ENCODE measurements at regions not wholly inside any gene's neighbourhood (a gene's known extent, or its start where the extent isn't known, plus 50 kb on each side); places are given as distances from the start of the nearest gene placed in this dataset.

GRCh38 chr3:54053211-54053610 is 69.1 kb upstream of the CACNA2D3 start:
- H4K20me1 ChIP-seq (ENCODE audit: low read depth): no peaks in the 10 kb centered on the region
- no peak overlapping the region for H3K9ac ChIP-seq
- no peaks in the 10 kb centered on the region for H3F3A ChIP-seq (ENCODE audit: low read depth)
- Mint-ChIP-seq H3K36me3 (no peaks in the 10 kb centered on the region), H3K4me1 (peaks cover 2% of the 10 kb centered on the region), H3K4me3 (no peak overlapping the region), H3K27ac (no peak overlapping the region), H3K27me3 (ENCODE audit: insufficient read depth, low read depth) (no peaks in the 10 kb centered on the region), H3K9me3 (no peaks in the 10 kb centered on the region)
- H3K9me3 ChIP-seq (ENCODE audit: low read depth): no peaks in the 10 kb centered on the region
- H2AFZ ChIP-seq (replicated peaks): peak overlapping the region; percentile 7
- H3K27ac ChIP-seq: no peak overlapping the region
- H3K4me2 ChIP-seq: no peak overlapping the region
- no peaks in the 10 kb centered on the region for H3K79me2 ChIP-seq (ENCODE audit: low read depth)
- TF ChIP-seq EZH2phosphoT487 (IDR thresholded peaks at IDR 0.05): no peak
- no peak for TF ChIP-seq CTCF (IDR thresholded peaks at IDR 0.05)
- TF ChIP-seq EZH2 (IDR thresholded peaks at IDR 0.05): no peak
- no peaks in the 10 kb centered on the region for H3K27me3 ChIP-seq
- no peaks in the 10 kb centered on the region for H3K36me3 ChIP-seq
- no peak overlapping the region for H3K4me3 ChIP-seq
- DNase-seq (ENCODE audit: low spot score): no peak
- no peaks in the 10 kb centered on the region for H3K4me1 ChIP-seq

- Mint-ChIP-seq H3K4me3 (no peak overlapping the region), H3K27ac (no peak overlapping the region), H3K9me3 (no peaks in the 10 kb centered on the region), H3K36me3 (no peaks in the 10 kb centered on the region), H3K27me3 (ENCODE audit: insufficient read depth, low read depth) (no peaks in the 10 kb centered on the region), H3K4me1 (no peaks in the 10 kb centered on the region)
- no peaks in the 10 kb centered on the region for H3K36me3 ChIP-seq
- H3F3A ChIP-seq (ENCODE audit: low read depth): no peaks in the 10 kb centered on the region
- no peak for DNase-seq (ENCODE audit: low spot score)
- no peaks in the 10 kb centered on the region for H3K27me3 ChIP-seq
- no peak overlapping the region for H3K27ac ChIP-seq
- TF ChIP-seq EZH2 (IDR thresholded peaks at IDR 0.05) (no peak), EZH2phosphoT487 (IDR thresholded peaks at IDR 0.05) (no peak), CTCF (IDR thresholded peaks at IDR 0.05) (no peak)
- no peaks in the 10 kb centered on the region for H3K9me3 ChIP-seq (ENCODE audit: low read depth)
- no peak overlapping the region for H2AFZ ChIP-seq (replicated peaks)
- no peak overlapping the region for H3K9ac ChIP-seq
- no peaks in the 10 kb centered on the region for H3K4me1 ChIP-seq
- H3K4me2 ChIP-seq: no peak overlapping the region
- no peaks in the 10 kb centered on the region for H4K20me1 ChIP-seq (ENCODE audit: low read depth)
- H3K4me3 ChIP-seq: no peak overlapping the region
- H3K79me2 ChIP-seq (ENCODE audit: low read depth): no peaks in the 10 kb centered on the region
Observed at GRCh38 chr3:54047568-54047967, 74.8 kb upstream of the CACNA2D3 start.

- Histone ChIP-seq H3K4me1 (no peaks in the 10 kb centered on the region), H3K9ac (no peak overlapping the region), H3K27ac (no peak overlapping the region), H3K79me2 (ENCODE audit: low read depth) (no peaks in the 10 kb centered on the region), H3K27me3 (no peaks in the 10 kb centered on the region), H3K4me3 (no peak overlapping the region), H3K36me3 (no peaks in the 10 kb centered on the region), H3K9me3 (ENCODE audit: low read depth) (no peaks in the 10 kb centered on the region), H2AFZ (replicated peaks) (no peak overlapping the region), H4K20me1 (ENCODE audit: low read depth) (no peaks in the 10 kb centered on the region), H3F3A (ENCODE audit: low read depth) (no peaks in the 10 kb centered on the region), H3K4me2 (no peak overlapping the region)
- DNase-seq (ENCODE audit: low spot score): no peak
- TF ChIP-seq EZH2phosphoT487 (IDR thresholded peaks at IDR 0.05) (no peak), CTCF (IDR thresholded peaks at IDR 0.05) (no peak), EZH2 (IDR thresholded peaks at IDR 0.05) (no peak)
- H3K27ac Mint-ChIP-seq: no peak overlapping the region
- no peaks in the 10 kb centered on the region for H3K4me1 Mint-ChIP-seq
- no peaks in the 10 kb centered on the region for H3K36me3 Mint-ChIP-seq
- H3K9me3 Mint-ChIP-seq: no peaks in the 10 kb centered on the region
- H3K4me3 Mint-ChIP-seq: no peak overlapping the region
- peaks cover 2% of the 10 kb centered on the region for H3K27me3 Mint-ChIP-seq (ENCODE audit: insufficient read depth, low read depth)
Observed at GRCh38 chr3:54046641-54047214, 75.6 kb upstream of the CACNA2D3 start.
